ENCODE measurements at regions not wholly inside any gene's neighbourhood (a gene's known extent, or its start where the extent isn't known, plus 50 kb on each side); places are given as distances from the start of the nearest gene placed in this dataset.

DNA sequence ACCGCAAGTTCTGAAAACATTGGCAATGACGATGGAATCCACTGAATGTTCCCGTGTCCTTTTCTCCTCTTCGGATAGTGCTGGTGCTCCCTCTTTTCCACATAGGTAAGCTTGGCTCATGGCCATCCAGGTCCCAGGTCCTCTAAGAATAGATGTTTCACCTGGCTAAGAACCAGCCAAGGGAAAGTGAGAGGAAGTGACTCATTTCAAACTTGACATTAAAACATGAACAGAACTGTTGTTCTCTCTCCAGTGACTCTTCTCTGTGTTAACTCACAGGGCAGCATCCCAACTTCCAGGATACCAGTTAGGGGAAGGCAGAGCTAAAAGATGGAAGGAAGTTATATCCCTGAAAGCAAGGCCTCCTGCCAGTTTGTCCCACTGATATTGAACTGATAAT is 493.8 kb upstream of the CHRM3 start:
- no peak for DNase-seq

DNA sequence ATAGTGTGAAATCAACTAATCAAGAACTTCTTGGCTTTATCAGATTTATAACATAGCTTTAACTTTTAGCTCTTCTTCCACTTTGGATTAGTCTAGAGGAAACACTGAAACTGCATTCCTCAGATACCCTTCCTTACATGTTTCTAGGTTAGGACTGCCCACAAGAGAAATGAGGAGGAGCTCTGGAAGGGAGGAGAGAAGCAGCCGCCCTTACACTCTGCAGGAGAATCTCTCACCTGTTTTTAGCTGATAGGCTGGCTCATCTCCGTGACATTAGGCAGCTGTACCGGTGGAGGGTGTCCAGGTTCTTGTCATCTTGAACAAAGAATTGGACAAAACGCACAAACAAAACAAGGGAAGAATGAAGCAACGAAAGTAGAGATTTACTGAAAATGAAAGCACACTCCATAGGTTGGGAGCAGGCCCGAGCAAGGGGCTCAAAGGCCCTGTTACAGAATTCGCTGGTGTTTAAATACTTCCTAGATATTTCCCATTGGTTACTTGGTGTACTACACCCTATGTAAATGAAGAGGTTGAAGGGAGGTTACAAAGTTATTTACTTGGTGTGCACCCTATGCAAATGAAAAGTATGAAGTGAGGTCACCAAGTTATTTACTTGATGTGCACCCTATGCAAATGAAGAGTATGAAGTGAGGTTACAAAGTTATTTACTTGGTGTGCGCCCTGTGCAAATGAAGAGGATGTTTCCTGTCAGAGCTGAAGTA is 524.9 kb upstream of the CHRM3 start:
- DNase-seq = no peak

DNA sequence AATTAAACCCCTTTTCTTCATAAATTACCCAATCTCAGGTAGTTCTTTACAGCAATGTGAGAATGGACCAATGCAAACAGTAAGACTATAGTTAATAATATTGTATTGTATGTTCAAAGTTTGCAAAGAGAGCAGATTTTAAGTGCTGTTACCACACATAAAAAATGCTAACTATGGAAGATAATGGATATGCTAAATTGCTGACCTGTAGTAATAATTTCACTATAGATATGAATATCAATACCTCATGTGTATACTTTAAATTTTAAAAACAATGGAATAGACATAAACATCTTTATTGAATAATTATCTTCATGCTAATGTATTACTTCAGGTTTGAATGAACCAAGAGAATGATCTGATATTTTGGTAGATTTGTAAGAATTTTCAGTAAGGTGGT is 552.4 kb upstream of the CHRM3 start:
- no peak for DNase-seq

DNA sequence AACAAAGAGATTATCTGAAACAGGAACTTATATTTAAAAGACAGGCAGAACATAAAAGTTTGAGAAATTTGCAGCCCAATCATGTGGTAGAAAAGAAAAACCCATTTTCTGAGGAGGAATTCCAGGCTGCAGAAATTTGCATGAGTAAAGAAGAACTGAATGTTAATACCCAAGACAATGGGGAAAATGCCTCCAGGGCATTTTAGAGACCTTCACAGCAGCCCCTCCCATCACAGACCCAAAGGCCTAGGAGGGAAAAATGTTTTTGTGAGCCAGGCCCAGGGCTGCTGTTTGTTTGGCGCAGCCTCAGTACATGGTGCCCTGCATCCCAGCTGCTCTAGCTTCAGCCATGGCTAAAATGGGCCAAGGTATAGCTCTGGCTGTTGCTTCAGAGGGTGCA is 554.3 kb upstream of the CHRM3 start:
- DNase-seq = no peak

DNA sequence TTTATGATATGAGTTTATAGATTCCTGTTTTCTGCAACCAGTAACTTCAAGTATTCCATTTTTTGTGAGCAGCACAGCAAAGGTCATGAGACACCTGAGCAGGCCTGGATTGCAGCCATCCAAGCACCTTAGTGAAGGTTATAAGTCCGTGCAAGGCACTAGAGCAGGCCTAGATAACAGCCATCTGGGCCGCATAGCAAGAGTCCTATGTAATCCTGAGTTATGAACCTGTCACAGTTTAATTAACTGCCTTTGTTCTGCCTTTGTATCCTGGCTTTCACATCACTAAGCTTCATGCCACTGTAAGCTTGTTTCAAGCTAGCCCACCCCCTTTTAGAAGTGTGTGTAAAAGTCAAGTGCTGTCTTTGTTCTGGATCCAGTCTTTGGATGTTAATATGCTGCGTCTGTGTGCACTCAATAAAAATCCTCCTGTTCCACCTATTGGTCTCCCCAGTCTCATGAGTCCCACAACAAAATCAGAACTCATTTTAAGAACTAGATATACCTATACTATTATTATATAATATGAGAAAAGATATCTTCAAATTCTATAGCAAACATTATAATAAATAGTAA is 556.2 kb upstream of the CHRM3 start:
- no peak for DNase-seq

DNA sequence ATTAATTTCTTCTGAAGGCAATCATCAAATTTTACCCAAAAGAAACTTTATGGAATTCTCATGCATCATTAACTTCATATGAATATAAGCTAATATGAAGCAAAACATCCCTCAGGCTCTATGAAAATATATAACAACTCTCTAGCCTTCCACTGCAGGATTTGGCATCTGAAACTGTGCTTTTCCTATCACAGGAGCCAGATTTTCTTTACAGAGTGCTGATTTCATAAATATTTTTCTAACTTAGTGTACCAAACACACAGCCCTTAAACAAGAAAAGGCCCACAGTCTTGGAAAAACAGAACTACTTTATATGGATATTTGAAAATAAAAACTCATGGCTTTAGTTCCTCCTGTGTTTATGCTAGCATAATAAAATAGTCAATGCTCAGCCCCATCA is 559.5 kb upstream of the CHRM3 start:
- DNase-seq = no peak

DNA sequence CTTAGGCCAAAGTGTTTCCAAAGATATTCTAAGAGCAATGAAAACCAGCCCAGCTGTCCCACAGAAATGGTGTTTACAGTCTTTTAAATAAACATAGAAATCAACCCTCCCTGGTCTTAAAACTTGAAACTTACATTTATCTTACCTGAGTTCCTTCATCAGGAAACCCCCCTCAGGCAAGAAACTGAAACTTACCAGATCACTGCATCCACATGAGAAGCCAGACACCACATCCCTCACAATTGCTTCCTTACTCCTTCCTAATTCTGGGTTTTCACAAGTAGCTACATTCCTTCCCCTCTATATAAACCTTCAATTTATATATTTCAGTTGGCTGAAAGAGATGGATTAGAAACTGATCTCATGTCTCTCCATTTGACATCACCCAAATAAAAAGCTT is 563.0 kb upstream of the CHRM3 start:
- no peak for DNase-seq

DNA sequence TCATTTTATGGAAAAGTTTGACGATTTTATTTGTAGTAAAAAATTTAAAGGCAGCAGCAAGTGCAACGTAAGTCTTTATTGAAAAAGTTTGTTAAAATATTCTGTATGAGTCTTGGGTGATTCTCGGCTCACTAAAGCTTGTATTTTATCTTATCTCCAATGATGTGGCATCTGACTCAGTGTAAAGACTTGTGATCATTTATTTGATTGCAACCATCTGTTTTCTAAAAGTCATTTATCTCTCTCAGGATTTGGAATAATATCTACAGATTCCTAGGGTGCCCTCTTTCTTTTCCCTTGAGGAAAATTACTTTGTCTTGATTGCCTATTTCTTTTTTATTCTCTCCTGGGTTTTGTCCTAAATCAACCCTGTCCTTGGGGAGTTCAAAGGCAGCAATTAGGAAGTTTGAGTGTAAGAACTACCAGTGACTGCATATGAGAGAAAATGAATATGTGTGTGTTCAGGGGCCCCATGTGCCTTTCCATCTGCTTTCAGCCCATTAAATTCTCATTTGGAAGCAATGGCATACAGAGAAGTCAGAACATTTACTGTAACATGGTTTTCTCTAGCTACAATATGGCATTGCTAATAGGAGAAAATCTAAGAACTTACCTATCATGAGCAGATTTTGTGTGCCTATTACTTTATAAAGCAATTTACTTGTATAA is 575.0 kb upstream of the CHRM3 start:
- DNase-seq = no peak

DNA sequence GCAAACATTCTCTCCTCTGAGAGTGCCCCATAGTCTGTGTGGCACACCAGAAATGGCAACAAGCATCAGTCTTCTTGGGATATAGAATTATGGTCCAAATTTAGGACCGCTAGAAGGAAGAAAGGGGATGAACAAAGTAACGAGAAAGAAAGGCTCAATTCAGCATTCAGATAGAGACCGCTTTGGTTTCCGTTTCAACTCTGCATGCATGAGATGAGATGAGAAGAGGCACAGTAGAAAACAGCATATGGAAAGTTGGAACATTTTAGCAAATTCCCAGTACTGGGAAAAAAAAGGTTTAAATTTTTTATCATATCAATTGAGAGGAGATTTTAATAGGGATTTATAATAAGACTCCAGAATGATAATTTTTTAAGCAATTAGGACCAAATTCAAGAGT is 595.5 kb upstream of the CHRM3 start:
- no peak for DNase-seq

DNA sequence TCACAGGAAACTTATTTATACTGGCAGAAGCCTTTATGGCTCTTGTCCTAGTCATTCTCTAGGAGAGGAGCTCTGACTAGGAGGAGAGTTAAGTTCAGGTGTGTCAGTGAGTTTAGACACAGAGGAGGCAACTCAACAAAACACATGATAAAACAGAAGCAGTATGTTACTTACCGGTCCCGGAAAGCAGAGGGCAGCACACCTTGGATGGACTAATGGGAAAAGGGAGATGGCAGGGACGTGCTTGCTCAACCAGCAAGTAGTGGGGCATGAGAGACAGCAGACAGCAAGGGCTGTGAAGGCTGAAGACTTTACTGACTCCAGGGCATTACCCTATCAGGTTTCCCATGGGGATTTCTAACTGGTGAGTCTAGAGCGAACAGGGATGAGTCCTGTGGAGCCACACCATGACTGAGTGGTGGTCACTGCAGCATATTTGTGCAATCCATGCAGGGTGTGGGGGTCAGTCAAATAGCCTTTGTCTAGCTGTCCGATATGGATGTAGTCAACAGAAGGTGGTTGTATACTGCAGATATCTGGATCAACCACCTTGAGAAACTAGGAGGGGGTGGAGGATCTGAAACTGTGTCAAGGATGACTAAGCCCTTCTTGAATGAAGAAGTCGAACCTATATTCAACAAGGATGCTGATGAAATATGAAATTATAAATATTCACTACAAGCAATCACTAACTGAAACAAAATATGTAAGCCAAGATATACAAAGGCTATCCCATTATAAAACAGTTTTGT is 596.3 kb upstream of the CHRM3 start:
- DNase-seq = no peak

DNA sequence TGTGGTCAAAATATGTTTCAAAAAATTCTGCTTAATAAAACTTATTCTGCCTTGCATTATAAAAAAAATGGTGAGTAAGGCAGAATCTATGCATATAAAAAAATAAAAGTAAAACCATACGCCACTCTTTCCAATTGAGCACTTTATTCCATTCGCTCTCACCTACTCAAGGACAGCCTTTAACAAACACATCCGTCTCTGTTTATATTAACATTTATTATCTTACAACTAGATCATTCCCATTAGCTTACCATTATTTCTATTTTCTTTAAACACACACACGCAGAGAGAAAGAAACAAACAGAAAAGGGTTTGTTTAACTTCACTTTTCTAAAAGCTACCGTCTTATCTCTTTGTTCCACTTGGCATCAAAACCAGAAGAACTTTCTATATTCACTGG is 598.9 kb upstream of the CHRM3 start:
- no peak for DNase-seq

DNA sequence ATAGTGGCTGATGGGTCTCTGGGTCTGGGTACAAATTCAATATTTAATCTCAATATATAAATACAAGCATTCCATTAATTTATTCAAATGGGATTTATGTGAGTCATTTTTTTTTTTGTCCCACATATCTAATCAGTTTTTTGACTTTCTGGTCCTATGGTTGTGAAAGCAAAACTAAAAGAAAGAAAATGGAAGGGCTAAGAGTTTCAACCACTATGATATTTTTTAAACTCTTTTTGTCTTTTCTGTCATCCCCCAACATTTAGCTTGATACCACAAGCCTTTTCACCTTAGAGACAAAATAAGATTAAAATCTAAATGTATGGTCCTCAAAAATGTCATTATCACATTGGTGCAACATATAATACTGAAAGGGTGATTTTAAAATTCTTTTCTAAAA is 602.7 kb upstream of the CHRM3 start:
- DNase-seq = no peak

DNA sequence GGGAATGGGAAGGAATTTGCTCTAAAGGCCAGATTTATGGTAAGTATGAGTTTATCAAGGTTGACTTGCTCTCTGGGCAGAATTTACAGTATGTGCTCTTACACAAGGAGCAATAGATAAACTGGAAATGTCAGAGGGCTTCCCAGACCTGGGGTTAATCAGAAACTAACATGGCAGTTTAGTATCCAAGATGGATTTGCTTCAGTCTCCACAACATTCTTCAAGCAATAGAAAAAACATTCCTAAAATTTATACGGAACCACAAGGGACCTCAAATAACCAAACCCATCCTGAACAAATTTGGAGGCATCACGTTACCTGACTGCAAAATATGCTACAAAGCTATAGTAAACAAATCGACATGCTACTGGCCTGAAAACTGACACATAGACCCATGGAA is 606.7 kb upstream of the CHRM3 start:
- DNase-seq = no peak

DNA sequence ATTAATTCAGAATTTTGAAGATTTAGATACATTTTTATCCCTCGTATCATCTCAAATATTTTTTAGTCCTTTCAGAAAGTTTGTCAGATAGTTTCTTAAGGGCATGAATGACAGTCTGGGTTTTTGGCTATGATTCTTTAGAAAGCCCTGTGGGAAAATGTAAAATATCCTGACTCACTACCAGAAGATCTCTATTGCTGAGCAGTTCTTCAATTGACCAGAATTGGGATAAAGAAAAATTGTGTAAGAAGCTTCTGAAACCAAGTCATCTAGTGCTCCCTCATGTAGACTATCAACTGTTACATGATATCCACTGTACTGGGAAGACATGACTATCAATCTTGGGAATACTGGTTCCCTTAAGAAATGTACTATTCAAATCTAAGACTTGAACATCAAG is 608.3 kb upstream of the CHRM3 start:
- no peak for DNase-seq

DNA sequence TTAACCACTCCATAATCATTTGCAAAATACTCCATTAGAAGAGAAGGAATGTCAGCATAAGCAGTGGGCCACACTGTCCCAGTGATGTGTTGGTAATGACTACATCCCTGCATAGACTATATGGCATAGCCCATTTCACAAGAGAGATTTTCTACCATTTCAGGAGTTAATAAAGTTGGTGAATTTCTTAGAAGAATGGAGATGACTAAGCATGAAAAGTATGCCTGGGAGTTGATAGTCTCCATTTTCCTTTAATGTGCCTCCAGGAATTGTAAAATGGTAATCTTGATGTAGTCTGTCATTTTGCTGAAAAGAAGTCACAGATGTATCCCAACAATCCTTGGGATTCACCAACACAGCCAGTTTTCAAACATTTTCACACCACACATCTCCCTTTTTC is 608.8 kb upstream of the CHRM3 start:
- no peak for DNase-seq

DNA sequence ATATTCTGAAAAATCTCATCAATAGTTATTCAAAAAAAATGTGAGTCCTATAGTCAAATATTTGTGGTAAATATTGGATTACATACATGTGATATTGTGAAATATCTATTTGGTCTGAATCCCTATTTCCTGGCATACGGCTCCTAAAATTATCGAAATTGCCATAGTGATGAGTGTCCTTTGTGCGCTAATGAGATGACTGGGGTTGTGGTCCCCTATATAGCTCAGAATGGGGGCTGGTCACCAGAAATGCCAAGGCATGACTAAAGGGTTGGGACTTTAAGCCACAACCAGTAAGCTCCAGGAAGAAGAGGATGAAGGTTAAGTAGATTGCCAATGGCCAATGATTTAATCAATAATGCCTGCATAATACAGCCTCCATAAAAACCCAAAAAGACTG is 610.2 kb upstream of the CHRM3 start:
- no peak for DNase-seq

DNA sequence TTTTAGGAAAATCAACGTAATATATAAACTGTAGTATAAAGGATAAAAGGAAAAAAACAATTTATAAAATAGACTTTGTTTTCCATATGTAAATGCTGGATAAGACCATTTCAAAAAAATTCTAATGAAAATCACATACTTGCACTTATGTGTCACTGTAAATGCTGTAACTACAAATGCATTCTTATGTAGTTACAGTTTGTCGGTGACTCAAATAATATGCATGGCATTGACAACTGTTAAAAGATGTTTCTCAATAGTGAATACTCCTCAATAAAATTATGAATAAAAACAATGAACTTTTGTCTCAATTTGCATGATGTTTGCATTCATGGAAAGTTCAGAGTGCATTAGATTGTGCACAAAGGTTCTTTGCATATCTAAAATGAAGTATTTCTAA is 614.0 kb upstream of the CHRM3 start:
- no peak for DNase-seq

DNA sequence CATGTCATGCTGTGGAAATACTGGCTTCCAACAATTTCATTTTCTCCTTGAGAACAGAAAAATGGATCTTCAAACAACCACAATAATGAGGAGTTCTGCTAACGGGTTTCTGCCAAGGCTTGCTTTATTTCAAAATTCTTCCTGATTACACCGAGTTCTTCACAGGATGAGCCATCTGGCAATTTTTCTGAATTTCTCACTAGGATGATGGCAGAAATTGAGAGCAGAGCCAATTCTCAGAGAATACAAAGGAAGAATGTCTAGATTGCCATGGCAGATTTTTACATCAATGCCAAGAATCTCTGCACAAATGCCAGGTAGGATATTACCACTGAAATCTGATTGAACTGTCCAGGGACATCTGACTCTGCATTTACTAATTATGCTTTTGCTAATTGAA is 619.0 kb upstream of the CHRM3 start:
- DNase-seq = peak; percentile 83

DNA sequence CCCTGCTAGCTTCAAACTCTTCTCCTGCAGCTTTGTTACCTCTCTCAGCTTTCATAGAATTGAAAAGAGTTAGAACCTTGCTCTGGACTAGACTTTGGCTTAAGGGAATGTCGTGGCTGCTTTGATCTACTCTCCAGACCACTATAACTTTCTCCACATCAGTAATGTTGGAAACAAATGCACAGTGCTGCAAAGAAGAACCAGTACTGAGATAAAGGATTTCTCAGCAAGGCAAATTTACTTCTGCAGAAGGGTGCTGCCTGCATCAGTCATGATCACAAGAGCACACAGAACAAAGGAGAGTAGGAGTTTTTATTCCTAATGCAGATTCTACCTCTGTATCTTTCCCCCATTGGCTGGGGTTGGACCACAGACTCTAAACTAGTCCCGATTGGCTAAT is 621.6 kb upstream of the CHRM3 start:
- DNase-seq = no peak

DNA sequence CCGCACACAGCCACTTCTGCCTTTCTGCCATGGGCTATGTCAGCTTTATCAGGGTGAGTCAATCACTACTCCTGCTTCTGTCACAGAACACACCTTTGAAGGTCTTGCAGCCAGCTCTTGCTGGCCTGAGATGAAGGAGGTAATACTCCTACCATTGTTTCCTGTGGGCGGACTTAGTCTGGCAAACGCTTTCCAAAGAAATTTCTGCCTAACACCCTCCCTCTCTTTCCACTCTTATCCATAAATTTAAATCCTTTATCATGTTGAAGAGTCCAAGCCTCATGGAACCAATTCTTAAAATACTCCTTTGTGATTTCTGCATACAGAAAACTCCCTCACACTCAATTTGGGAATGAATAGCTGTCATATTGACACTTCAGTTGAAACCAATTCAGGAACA is 633.1 kb upstream of the CHRM3 start:
- DNase-seq = no peak

DNA sequence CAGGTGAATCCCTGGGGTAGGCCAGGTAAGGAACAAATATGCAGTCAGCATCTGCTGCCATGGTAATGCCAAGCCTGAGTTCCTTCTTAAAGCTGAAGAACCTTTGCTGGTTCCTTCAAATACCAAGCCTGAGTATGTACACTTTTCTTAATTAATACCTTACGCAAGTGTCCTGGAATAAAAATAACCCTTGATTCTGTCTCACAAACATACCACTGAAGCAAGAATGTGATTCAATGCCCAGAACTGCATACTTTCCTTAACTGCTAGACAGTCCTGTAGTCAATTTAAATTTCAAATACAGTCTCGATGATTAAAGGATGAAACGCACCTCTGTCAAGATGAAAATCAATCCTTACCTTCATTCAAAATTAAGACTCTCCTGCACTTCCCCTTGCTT is 634.0 kb upstream of the CHRM3 start:
- no peak for DNase-seq

DNA sequence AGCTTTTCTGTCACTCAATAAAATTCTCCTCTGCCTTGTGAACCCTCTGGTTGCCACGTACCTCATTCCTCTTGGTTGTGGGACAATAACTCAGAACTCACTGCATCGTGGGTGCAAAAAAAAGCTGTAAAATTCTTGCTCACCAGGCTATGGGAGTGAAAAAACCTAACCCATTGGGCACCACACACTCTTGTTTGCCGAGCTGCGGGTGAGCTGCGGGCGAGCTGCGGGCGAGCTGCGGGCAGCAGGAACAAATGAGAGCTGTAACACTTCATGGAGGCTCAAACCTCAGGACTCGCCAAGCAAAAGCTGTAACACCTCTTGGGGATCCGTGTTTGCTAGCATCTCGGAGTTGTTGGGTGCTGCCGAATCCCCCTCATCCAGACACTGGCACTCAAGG is 641.3 kb upstream of the CHRM3 start:
- DNase-seq = no peak

DNA sequence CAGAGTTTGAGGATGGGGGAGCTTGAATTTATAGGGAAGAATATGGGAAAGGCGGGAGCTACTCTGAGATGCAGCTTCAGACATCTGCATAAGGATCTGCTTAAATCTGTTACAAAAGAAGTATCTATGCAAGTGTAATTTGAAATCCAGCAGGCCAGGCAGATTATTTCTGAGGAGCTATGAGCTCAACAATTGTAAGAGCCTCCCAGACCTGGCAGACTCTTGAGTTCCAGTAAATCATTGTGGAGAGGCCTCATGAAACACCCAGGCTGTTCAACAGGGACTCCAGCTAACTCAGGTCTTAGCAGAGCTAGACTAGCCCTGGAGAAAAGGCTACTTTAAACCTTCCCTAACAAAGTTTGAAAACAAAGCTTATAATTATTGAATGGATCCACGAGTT is 647.5 kb upstream of the CHRM3 start:
- peak; percentile 18 for DNase-seq

DNA sequence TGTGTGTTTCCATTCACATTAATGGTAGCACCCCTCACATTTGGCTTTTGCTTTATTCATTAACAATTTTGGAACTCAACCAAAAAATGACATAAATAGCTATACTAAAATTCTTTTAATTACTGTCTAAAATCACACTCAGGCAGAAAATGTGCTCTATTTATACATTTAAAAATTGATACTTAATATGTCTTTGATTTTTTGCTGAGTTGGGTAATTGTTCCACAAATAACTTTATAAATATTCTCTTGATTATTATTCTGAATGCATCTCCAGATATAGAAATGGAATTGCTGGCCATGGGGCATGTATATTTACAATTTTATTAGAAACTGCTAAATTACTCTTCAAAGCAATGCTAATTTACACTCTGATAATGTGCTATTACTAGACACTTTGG is 658.7 kb upstream of the CHRM3 start:
- no peak for DNase-seq
